DOHH2 (cell line): ENCODE measurements at regions not wholly inside any gene's neighbourhood (a gene's known extent, or its start where the extent isn't known, plus 50 kb on each side); places are given as distances from the start of the nearest gene placed in this dataset.
"Not testable (repeated sequence)": the region's sequence is repeated elsewhere in the genome, so short reads cannot be mapped to it uniquely, and the experiment has no call there.

ENCODE experiments used
- H3F3A ChIP-seq: fragments of 200-600 bp; sonication (generic), shearing (Covaris generic); 2 replicates; pipeline ENCODE4 v1.6.0; 2016; ENCODE audit warnings: antibody characterized with exemption, mild to moderate bottlenecking; ENCODE audit not compliant: control insufficient read depth, insufficient read depth
- H3K27ac ChIP-seq: fragments of 200-600 bp; sonication (generic); 2 replicates; pipeline ENCODE4 v1.5.1; 2014; ENCODE audit warnings: low read depth, mild to moderate bottlenecking, low read length, moderate library complexity
- H3K27me3 ChIP-seq: fragments of 200-600 bp; sonication (generic); 2 replicates; pipeline ENCODE4 v1.6.1; 2014; ENCODE audit warnings: mild to moderate bottlenecking, low read length, mixed read lengths; ENCODE audit not compliant: control insufficient read depth
- H3K36me3 ChIP-seq: fragments of 200-600 bp; sonication (generic); 2 replicates; pipeline ENCODE4 v1.6.1; 2014; ENCODE audit warnings: mild to moderate bottlenecking, low read length, moderate library complexity, mixed read lengths; ENCODE audit not compliant: control insufficient read depth
- H3K4me1 ChIP-seq: fragments of 200-600 bp; sonication (generic); 2 replicates; pipeline ENCODE4 v1.6.1; 2014; ENCODE audit warnings: mild to moderate bottlenecking, low read length, mixed read lengths; ENCODE audit not compliant: control insufficient read depth
- H3K4me2 ChIP-seq: fragments of 200-600 bp; sonication (generic); 2 replicates; pipeline ENCODE4 v1.6.0; 2014; ENCODE audit warnings: mild to moderate bottlenecking, low read length, moderate library complexity
- H3K4me3 ChIP-seq: fragments of 200-600 bp; sonication (generic); 2 replicates; pipeline ENCODE4 v1.5.1; 2014; ENCODE audit warnings: mild to moderate bottlenecking, low read length, mixed read lengths
- H3K79me2 ChIP-seq: fragments of 200-600 bp; sonication (generic); 2 replicates; pipeline ENCODE4 v1.6.1; 2014; ENCODE audit warnings: mild to moderate bottlenecking, low read length, mixed read lengths; ENCODE audit not compliant: control insufficient read depth
- H3K9me2 ChIP-seq: fragments of 200-600 bp; sonication (generic); replicated peaks from 2 replicates; pipeline ENCODE4 v1.6.1; 2014; ENCODE audit warnings: mild to moderate bottlenecking, low read length, mixed read lengths; ENCODE audit not compliant: control insufficient read depth
- H3K9me3 ChIP-seq: fragments of 200-600 bp; sonication (generic); 2 replicates; pipeline ENCODE4 v1.6.1; 2014; ENCODE audit warnings: antibody characterized with exemption, low read length, mixed read lengths; ENCODE audit not compliant: control insufficient read depth, insufficient read depth
- H4K20me1 ChIP-seq: fragments of 200-600 bp; sonication (generic); 2 replicates; pipeline ENCODE4 v1.6.0; 2014; ENCODE audit warnings: low read depth, mild to moderate bottlenecking, antibody characterized with exemption, low read length, moderate library complexity; ENCODE audit not compliant: control insufficient read depth, insufficient read depth
- EZH2phosphoT487 ChIP-seq: fragments of 200-600 bp; sonication (generic); IDR thresholded peaks from 2 replicates; pipeline ENCODE4 v1.6.1; 2017; ENCODE audit warnings: borderline replicate concordance, mild to moderate bottlenecking, antibody characterized with exemption, low read length, moderate library complexity, mixed read lengths
- TF ChIP-seq, protein P1 (sequence below): fragments of 200-600 bp; sonication (generic); IDR thresholded peaks from one replicate; pipeline ENCODE4 v1.5.1; 2014; ENCODE audit warnings: antibody characterized with exemption, mild to moderate bottlenecking, low read depth, low read length; ENCODE audit not compliant: poor library complexity, severe bottlenecking

DNA sequence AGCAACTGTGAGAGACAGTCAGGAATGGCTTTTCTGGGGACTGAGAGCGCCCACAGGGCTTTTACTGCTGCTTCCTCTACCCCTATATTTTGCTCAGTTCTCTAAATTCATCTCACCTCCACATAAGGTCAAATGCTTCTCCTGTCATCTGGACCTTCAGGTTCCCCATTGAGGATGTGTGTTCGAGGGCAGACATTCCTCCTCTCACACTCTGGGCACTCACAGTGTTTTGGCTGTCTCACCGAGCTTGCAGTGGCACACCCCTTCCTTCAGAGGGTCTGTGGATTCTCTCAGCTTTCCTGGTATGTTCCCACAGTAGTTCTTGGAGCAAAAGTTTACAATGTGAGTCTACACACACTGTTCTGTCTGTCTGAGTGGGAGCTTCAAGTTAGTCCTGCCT, 127.8 kb upstream of the GLRA1 start:
- Histone ChIP-seq H3K4me3 (no peak overlapping the region), H3K79me2 (no peaks in the 10 kb centered on the region), H3K9me2 (no peaks in the 10 kb centered on the region), H3K4me2 (no peak overlapping the region), H3K27ac (no peak overlapping the region), H3K9me3 (no peaks in the 10 kb centered on the region), H4K20me1 (no peaks in the 10 kb centered on the region), H3K36me3 (no peaks in the 10 kb centered on the region), H3K27me3 (no peaks in the 10 kb centered on the region), H3F3A (no peaks in the 10 kb centered on the region), H3K4me1 (no peaks in the 10 kb centered on the region)
- TF ChIP-seq, protein P1, sequence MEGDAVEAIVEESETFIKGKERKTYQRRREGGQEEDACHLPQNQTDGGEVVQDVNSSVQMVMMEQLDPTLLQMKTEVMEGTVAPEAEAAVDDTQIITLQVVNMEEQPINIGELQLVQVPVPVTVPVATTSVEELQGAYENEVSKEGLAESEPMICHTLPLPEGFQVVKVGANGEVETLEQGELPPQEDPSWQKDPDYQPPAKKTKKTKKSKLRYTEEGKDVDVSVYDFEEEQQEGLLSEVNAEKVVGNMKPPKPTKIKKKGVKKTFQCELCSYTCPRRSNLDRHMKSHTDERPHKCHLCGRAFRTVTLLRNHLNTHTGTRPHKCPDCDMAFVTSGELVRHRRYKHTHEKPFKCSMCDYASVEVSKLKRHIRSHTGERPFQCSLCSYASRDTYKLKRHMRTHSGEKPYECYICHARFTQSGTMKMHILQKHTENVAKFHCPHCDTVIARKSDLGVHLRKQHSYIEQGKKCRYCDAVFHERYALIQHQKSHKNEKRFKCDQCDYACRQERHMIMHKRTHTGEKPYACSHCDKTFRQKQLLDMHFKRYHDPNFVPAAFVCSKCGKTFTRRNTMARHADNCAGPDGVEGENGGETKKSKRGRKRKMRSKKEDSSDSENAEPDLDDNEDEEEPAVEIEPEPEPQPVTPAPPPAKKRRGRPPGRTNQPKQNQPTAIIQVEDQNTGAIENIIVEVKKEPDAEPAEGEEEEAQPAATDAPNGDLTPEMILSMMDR: no peak
- no peak for TF ChIP-seq EZH2phosphoT487

DNA sequence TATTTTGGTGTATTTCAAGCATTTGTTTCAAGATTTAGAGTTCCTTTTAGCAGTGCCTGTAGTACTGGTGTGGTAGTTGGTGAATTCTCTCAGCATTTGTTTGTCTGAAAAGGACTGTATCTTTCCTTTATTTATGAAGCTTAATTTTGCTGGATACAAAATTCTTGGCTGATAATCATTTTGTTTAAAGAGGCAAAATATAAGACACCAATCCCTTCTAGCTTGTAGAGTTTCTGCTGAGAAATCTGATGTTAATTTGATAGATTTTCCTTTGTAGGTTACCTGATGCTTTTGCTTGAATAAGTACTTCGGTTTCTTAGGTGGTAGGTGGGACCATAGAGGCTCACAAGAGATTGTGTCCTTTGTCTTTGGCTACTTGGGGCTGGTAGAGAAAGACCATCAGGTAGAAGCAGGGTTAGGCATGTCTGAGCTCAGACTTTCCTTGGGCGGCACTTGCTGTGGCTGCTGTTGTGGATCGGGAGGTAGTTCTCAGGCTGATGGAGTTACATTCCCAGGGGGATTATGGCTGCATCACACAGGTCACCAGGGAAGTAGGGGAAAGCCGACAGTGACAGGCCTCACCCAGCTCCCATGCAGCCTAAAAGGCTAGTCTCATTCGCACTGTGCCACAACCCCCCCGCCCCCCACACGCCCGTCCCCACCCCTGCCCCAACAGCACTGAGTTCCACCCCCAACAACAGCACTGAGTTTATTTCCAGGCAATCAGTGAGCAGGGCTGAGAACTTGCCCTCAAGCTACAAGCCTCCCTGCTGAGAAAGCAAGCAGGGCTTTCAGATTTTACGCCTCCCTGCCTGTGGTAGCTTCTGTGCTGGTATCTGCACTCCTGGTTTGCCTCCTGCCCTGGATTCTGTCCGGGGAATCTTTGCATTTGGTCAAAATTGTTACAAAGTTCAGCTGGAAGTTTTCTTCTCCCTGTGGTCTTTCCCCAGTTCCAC, 127.1 kb upstream of the GLRA1 start:
- Histone ChIP-seq H3K79me2 (no peaks in the 10 kb centered on the region), H3K9me3 (no peaks in the 10 kb centered on the region), H3K36me3 (no peaks in the 10 kb centered on the region), H3K4me1 (no peaks in the 10 kb centered on the region), H3K9me2 (no peaks in the 10 kb centered on the region), H3K27ac (no peak overlapping the region), H4K20me1 (no peaks in the 10 kb centered on the region), H3F3A (no peaks in the 10 kb centered on the region), H3K4me3 (no peak overlapping the region), H3K4me2 (no peak overlapping the region), H3K27me3 (no peaks in the 10 kb centered on the region)
- no peak for TF ChIP-seq EZH2phosphoT487
- TF ChIP-seq, protein P1: no peak

DNA sequence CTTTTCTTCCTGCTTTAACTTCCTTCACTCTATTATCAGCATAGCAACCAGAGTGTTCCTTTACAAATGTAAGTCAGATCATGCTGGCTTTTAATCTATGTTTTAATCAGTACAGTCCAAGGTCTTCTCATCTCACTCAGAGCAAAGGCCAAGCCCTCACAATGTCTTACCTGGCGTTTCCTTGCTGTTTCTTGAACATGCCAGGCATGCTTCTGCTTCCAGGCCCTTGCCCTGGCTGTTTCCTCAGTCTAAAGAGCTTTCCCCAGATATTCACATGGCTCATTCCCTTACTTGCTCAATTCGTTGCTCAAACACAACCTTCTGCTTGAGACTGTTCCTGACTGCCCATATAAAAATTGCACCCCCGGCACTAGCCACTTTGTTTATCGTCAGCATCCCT, 121.7 kb upstream of the GLRA1 start:
- TF ChIP-seq, protein P1: no peak
- H3K4me2 ChIP-seq: no peak overlapping the region

DNA sequence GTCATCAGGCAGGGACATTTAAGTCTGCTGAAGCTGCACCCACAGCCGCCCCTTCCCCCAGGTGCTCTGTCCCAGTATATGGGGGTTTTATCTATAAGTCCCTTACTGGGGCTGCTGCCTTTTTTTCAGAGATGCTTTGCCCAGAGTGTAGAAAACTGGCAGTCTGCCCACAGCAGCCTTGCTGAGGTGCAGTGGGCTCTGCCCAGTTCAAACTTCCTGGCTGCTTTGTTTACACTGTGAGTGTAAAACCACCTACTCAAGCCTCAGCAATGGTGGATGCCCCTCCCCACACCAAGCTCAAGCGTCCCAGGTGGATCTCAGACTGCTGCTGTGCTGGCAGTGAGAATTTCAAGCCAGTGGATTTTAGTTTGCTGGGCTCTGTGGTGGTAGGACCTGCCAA, 114.2 kb upstream of the GLRA1 start:
- not testable (repeated sequence) for H3K9me3 ChIP-seq, H3F3A ChIP-seq, H4K20me1 ChIP-seq

More for the DNA sequence above, 121.7 kb upstream of the GLRA1 start:
- Histone ChIP-seq H3K9me3 (no peaks in the 10 kb centered on the region), H3K4me1 (no peaks in the 10 kb centered on the region), H4K20me1 (no peaks in the 10 kb centered on the region), H3K4me3 (no peak overlapping the region), H3K27ac (no peak overlapping the region), H3K9me2 (no peaks in the 10 kb centered on the region; the same call in 1 of the 2 replicates), H3K36me3 (no peaks in the 10 kb centered on the region), H3F3A (no peaks in the 10 kb centered on the region), H3K79me2 (no peaks in the 10 kb centered on the region), H3K27me3 (no peaks in the 10 kb centered on the region)

DNA sequence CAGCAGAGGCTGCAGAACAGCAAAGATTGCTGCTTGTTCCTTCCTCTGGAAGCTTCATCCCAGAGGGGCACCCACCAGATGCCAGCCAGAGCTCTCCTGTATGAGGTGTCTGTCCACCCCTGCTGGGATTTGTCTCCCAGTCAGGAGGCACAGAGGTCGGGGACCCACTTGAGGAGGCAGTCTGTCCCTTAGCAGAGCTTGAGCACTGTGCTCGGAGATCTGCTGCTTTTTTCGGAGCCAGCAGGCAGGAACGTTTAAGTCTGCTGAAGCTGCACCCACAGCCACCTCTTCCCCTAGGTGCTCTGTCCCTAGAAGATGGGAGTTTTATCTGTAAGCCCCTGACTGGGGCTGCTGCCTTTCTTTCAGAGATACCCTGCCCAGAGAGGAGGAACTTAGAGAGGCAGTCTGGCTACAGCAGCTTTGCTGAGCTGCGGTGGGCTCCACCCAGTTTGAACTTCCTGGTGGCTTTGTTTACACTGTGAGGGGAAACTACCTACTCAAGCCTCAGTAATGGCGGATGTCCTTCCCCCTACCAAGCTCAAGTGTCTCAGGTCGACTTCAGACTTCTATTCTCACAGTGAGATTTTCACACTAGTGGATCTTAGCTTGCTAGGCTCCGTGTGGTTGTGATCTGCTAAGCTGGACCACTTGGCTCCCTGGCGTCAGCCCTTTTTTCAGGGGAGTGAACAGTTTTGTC, 101.8 kb upstream of the GLRA1 start:
- not testable (repeated sequence) for H3K4me3 ChIP-seq

More for the DNA sequence above, 114.2 kb upstream of the GLRA1 start:
- H3K4me3 ChIP-seq, H3K9me2 ChIP-seq, H3K27me3 ChIP-seq, H3K27ac ChIP-seq, H3K4me2 ChIP-seq, H3K4me1 ChIP-seq, H3K36me3 ChIP-seq, H3K79me2 ChIP-seq: not testable (repeated sequence)

More for the DNA sequence above, 101.8 kb upstream of the GLRA1 start:
- not testable (repeated sequence) for H3K9me3 ChIP-seq, H3K4me2 ChIP-seq, H3K27me3 ChIP-seq, H3F3A ChIP-seq, H4K20me1 ChIP-seq, H3K36me3 ChIP-seq, H3K79me2 ChIP-seq, H3K27ac ChIP-seq, H3K9me2 ChIP-seq, H3K4me1 ChIP-seq
